Chondrocyte (in vitro differentiated cells): ENCODE measurements at regions not wholly inside any gene's neighbourhood (a gene's known extent, or its start where the extent isn't known, plus 50 kb on each side); places are given as distances from the start of the nearest gene placed in this dataset.

ENCODE experiments used
- DNase-seq: peaks from one replicate; pipeline ENCODE4 v3.0.0; 2021; ENCODE audit warnings: mixed read lengths, low spot score
- H3K27ac Mint-ChIP-seq: one replicate; pipeline ENCODE4 v1.8.0; 2021; ENCODE audit warnings: mild to moderate bottlenecking, moderate library complexity, mixed read lengths; ENCODE audit not compliant: unreplicated experiment
- H3K27me3 Mint-ChIP-seq: 2 replicates; pipeline ENCODE4 v1.8.0; 2021; ENCODE audit warnings: low read depth, mixed read lengths
- H3K36me3 Mint-ChIP-seq: 2 replicates; pipeline ENCODE4 v1.8.0; 2021; ENCODE audit warnings: low read depth, mixed read lengths
- H3K4me1 Mint-ChIP-seq: 2 replicates; pipeline ENCODE4 v1.8.0; 2021; ENCODE audit warnings: low read depth, mild to moderate bottlenecking, mixed read lengths
- H3K4me3 Mint-ChIP-seq: one replicate; pipeline ENCODE4 v1.8.0; 2021; ENCODE audit warnings: mild to moderate bottlenecking, moderate library complexity, mixed read lengths; ENCODE audit not compliant: unreplicated experiment
- H3K9me3 Mint-ChIP-seq: 2 replicates; pipeline ENCODE4 v1.8.0; 2021; ENCODE audit warnings: low read depth, mixed read lengths
- CTCF ChIP-seq: fragments of 200-600 bp; sonication (generic); IDR thresholded peaks from 2 replicates; pipeline ENCODE4 v1.5.0; 2021; ENCODE audit warnings: antibody characterized with exemption, mild to moderate bottlenecking, moderate library complexity

- no peaks in the 10 kb centered on the region for H3K36me3 Mint-ChIP-seq
- no peak overlapping the region for H3K4me3 Mint-ChIP-seq
- H3K9me3 Mint-ChIP-seq: peaks cover 4% of the 10 kb centered on the region
- H3K4me1 Mint-ChIP-seq: no peaks in the 10 kb centered on the region
- H3K27me3 Mint-ChIP-seq: peaks cover 38% of the 10 kb centered on the region
- no peak for TF ChIP-seq CTCF
- DNase-seq: no peak
- H3K27ac Mint-ChIP-seq: no peak overlapping the region
Observed at GRCh38 chr11:131178596-131178995, 191.8 kb upstream of the NTM start.

- Mint-ChIP-seq H3K27me3 (peaks cover 45% of the 10 kb centered on the region), H3K4me1 (no peaks in the 10 kb centered on the region), H3K36me3 (no peaks in the 10 kb centered on the region), H3K9me3 (peaks cover 2% of the 10 kb centered on the region), H3K4me3 (no peak overlapping the region), H3K27ac (no peak overlapping the region)
- TF ChIP-seq CTCF: no peak
- DNase-seq: no peak
Observed at GRCh38 chr11:131179836-131180235, 190.6 kb upstream of the NTM start.

- DNase-seq: no peak
- Mint-ChIP-seq H3K27ac (no peak overlapping the region), H3K4me3 (no peak overlapping the region), H3K36me3 (no peaks in the 10 kb centered on the region), H3K9me3 (no peaks in the 10 kb centered on the region), H3K4me1 (no peaks in the 10 kb centered on the region), H3K27me3 (peaks cover 45% of the 10 kb centered on the region)
- no peak for TF ChIP-seq CTCF
Observed at GRCh38 chr11:131185915-131186314, 184.5 kb upstream of the NTM start.

- H3K27ac Mint-ChIP-seq: no peak overlapping the region
- no peaks in the 10 kb centered on the region for H3K36me3 Mint-ChIP-seq
- no peaks in the 10 kb centered on the region for H3K9me3 Mint-ChIP-seq
- peaks cover 48% of the 10 kb centered on the region for H3K27me3 Mint-ChIP-seq
- no peaks in the 10 kb centered on the region for H3K4me1 Mint-ChIP-seq
- no peak overlapping the region for H3K4me3 Mint-ChIP-seq
- no peak for DNase-seq
- TF ChIP-seq CTCF: no peak
Observed at GRCh38 chr11:131186629-131187101, 183.8 kb upstream of the NTM start.

- no peak overlapping the region for H3K4me3 Mint-ChIP-seq
- H3K27ac Mint-ChIP-seq: no peak overlapping the region
- no peak for TF ChIP-seq CTCF
- H3K9me3 Mint-ChIP-seq: no peaks in the 10 kb centered on the region
- peaks cover 55% of the 10 kb centered on the region for H3K27me3 Mint-ChIP-seq
- peaks cover under 1% of the 10 kb centered on the region for H3K4me1 Mint-ChIP-seq
- no peak for DNase-seq
- no peaks in the 10 kb centered on the region for H3K36me3 Mint-ChIP-seq
Observed at GRCh38 chr11:131190446-131190845, 180.0 kb upstream of the NTM start.
